Right atrium auricular region (tissue), 2 donors: ENCODE measurements at regions not wholly inside any gene's neighbourhood (a gene's known extent, or its start where the extent isn't known, plus 50 kb on each side); places are given as distances from the start of the nearest gene placed in this dataset.

Experiments used
- DNase-seq: peaks from one replicate; pipeline ENCODE4 v3.0.0-alpha.2; 2019; ENCODE audit warnings: low spot score
- H3K27ac ChIP-seq, 2 donors: fragments of 200-600 bp; sonication (generic); 1 replicate in 1 of 2; 2 replicates in 1 of 2; pipeline ENCODE4 v1.5.1; 2016 to 2019
- H3K27me3 ChIP-seq, 2 donors: fragments of 200-600 bp; sonication (generic); one replicate each; pipeline versions ENCODE4 v1.5.1 to v1.6.0; 2017 to 2019
- H3K36me3 ChIP-seq: fragments of 200-600 bp; sonication (generic); one replicate; pipeline ENCODE4 v1.5.1; 2016
- H3K4me1 ChIP-seq, 2 donors: fragments of 200-600 bp; sonication (generic); one replicate each; pipeline versions ENCODE4 v1.5.1 to v1.6.0; 2017 to 2019
- H3K4me3 ChIP-seq, 2 donors: fragments of 200-600 bp; sonication (generic); 1 replicate in 1 of 2; 2 replicates in 1 of 2; pipeline ENCODE4 v1.5.1; 2017 to 2019; ENCODE audit warnings: mild to moderate bottlenecking in 1 of 2, moderate library complexity in 1 of 2
- H3K9me3 ChIP-seq, 2 donors: fragments of 200-600 bp; sonication (generic); one replicate each; pipeline ENCODE4 v1.5.1; 2019
- TF ChIP-seq, protein P1 (sequence below), 2 donors: fragments of 200-600 bp; sonication (generic); IDR thresholded peaks; one replicate each; pipeline ENCODE4 v1.5.1; 2019; ENCODE audit warnings: antibody characterized with exemption in 2 of 2

DNA sequence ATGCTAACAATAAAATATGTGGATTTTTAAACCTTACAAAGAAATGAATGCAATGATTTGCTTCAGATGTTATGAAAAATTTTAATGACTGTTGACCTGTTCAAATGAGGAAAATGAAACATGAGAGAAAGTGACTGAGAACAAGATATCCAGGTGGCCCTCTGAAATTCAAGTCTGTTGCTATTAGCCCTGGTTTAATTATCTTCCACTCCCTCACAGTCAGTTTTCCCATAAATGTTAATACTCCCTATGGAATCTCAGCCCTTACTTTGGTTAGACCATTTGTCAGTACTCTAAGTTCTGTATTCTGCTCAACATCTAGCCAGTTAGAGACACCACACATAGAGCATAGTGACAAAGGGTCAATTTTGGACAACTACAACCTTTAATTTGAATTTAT is 327.8 kb downstream of the PDGFC start:
- H3K4me3 ChIP-seq, result no peak overlapping the region
- TF ChIP-seq, protein P1, sequence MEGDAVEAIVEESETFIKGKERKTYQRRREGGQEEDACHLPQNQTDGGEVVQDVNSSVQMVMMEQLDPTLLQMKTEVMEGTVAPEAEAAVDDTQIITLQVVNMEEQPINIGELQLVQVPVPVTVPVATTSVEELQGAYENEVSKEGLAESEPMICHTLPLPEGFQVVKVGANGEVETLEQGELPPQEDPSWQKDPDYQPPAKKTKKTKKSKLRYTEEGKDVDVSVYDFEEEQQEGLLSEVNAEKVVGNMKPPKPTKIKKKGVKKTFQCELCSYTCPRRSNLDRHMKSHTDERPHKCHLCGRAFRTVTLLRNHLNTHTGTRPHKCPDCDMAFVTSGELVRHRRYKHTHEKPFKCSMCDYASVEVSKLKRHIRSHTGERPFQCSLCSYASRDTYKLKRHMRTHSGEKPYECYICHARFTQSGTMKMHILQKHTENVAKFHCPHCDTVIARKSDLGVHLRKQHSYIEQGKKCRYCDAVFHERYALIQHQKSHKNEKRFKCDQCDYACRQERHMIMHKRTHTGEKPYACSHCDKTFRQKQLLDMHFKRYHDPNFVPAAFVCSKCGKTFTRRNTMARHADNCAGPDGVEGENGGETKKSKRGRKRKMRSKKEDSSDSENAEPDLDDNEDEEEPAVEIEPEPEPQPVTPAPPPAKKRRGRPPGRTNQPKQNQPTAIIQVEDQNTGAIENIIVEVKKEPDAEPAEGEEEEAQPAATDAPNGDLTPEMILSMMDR (IDR thresholded peaks at IDR 0.05), result no peak
- peaks cover 0 to 2% of the 10 kb centered on the region in 2 donors for H3K4me1 ChIP-seq

DNA sequence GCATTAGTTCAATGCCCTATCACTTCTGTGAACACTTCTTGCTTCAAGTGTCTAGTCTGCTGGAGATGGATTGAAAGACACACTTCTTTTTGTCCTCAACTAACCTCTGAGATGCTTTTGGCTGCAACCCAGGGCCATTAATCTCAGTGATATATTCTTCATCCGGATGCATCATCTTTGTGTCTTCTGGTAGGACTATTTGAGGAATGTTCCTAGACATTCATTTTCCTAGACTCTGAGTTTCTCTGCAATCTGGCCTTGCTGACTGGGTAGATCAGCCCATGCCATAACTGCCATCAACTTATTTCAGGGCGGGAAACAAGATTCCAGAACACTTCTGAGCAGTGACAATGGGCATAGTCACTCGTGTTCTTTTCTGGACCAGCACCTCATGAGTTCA is 329.4 kb downstream of the PDGFC start:
- H3K27ac ChIP-seq, result no peak overlapping the region
- H3K9me3 ChIP-seq, result no peaks in the 10 kb centered on the region
- no peak for DNase-seq
- peaks cover 0 to 4% of the 10 kb centered on the region in 2 donors for H3K4me1 ChIP-seq
- H3K4me3 ChIP-seq, result no peak overlapping the region
- no peaks in the 10 kb centered on the region for H3K36me3 ChIP-seq
- TF ChIP-seq, protein P1 (IDR thresholded peaks at IDR 0.05), result no peak
- no peaks in the 10 kb centered on the region for H3K27me3 ChIP-seq

More for the DNA sequence above, 327.8 kb downstream of the PDGFC start:
- H3K36me3 ChIP-seq, result no peaks in the 10 kb centered on the region
- H3K9me3 ChIP-seq, result no peaks in the 10 kb centered on the region
- no peaks in the 10 kb centered on the region for H3K27me3 ChIP-seq
- DNase-seq, result no peak
- H3K27ac ChIP-seq, result no peak overlapping the region

DNA sequence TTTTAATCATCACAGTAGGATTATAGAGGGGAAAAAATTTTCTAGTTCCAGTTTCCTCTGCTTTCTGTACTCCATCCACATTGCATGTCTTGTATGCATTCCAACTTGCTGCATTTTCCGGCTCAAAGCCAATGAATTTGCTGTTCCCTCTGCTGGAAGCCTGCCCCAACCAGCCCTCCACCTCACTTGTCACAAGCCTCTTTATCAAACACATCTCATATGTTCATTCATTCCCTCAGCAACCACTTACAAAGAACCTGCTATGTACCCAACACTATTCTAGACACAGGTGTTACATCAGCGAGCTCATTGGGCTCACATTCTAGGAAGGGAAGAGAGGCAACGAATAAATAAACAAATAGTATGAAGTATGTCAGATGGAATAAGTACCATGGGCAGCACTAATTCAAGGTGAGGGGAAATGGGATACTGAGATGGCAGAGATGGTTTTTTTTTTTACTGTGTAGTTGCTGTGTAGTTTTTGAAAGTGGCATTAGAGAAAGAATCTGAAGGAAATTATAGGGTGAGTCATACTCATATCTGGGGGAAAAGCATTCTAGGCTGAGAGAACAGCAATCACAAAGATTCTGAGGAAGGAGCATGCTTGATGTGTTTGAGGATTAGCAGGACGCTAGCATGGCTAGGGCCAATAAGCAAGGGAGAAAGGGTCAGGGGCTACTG is 332.5 kb downstream of the PDGFC start:
- H3K36me3 ChIP-seq, result no peaks in the 10 kb centered on the region
- no peak for DNase-seq
- no peaks in the 10 kb centered on the region for H3K27me3 ChIP-seq
- TF ChIP-seq, protein P1 (IDR thresholded peaks at IDR 0.05), result no peak
- H3K4me3 ChIP-seq, result no peak overlapping the region
- no peak overlapping the region for H3K27ac ChIP-seq
- H3K4me1 ChIP-seq, result peaks cover 0 to 4% of the 10 kb centered on the region in 2 donors
- H3K9me3 ChIP-seq, result no peaks in the 10 kb centered on the region

DNA sequence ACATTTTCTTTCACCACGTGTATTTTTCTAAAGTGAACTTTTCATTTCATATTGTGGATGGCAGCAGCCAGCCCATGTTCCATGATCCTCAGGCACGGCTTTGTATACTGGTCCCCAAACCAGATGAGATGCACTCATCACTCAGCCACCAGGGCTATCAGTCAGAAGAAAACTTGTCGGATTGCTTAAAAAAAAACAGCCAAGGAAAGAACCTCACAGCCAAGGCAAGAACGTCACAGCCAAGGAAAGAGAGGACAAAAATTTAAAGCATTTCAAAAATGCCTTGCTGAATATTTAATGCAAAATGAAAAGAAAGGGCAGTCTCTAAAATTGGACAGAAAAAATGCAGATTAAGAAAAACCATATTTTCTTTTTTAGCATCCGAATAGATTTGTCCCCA is 333.3 kb downstream of the PDGFC start:
- no peaks in the 10 kb centered on the region for H3K36me3 ChIP-seq
- H3K9me3 ChIP-seq, result no peaks in the 10 kb centered on the region
- peaks cover 0 to 4% of the 10 kb centered on the region in 2 donors for H3K4me1 ChIP-seq
- H3K27ac ChIP-seq, result no peak overlapping the region
- H3K27me3 ChIP-seq, result no peaks in the 10 kb centered on the region
- TF ChIP-seq, protein P1 (IDR thresholded peaks at IDR 0.05), result no peak
- no peak overlapping the region for H3K4me3 ChIP-seq
- DNase-seq, result no peak

DNA sequence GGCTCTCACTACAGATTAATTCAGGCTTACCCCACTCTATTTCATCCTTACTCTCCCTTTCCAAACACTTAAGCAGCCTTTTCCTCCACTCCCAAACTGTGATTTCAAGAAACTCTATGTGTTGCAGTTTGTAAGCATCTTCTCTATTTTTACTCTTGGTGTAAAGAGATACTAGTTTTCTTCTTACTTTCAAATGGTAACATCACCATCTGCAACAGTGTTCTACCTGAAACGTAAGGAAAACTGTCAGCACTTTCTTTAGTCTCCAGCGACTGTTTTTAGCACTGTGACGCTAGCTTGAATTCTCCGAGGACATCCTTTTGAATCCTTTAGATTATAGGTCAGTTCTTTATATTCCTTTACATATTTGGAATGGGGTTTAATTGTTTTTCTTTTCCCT is 335.2 kb downstream of the PDGFC start:
- Histone ChIP-seq H3K27ac (no peak overlapping the region), H3K36me3 (no peaks in the 10 kb centered on the region), H3K27me3 (no peaks in the 10 kb centered on the region), H3K9me3 (no peaks in the 10 kb centered on the region), H3K4me1 (peaks cover 0 to 4% of the 10 kb centered on the region in 2 donors), H3K4me3 (no peak overlapping the region)
- no peak for DNase-seq
- TF ChIP-seq, protein P1 (IDR thresholded peaks at IDR 0.05), result no peak

DNA sequence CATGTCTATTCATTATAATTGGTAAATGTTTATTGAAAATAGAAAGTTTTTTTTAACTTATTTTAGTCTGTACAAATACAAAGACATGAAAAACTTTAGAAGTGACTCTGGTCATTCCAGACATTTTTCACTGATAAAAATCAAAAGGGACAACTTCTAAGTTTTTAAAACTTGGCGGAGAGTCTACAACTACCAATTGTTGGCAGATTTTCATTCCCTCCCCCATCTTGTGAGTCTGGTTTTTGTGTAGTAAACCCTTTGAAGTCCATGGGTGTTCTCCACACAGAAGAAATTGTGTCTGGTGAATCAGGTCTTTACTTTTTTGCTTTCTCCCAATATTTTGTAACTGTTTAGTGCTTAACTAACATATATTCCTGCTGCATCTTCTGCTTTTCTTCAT is 336.5 kb downstream of the PDGFC start:
- DNase-seq, result no peak
- Histone ChIP-seq H3K27me3 (no peaks in the 10 kb centered on the region), H3K27ac (no peak overlapping the region), H3K36me3 (no peaks in the 10 kb centered on the region), H3K4me1 (peaks cover 0 to 4% of the 10 kb centered on the region in 2 donors), H3K9me3 (no peaks in the 10 kb centered on the region), H3K4me3 (no peak overlapping the region)
- TF ChIP-seq, protein P1 (IDR thresholded peaks at IDR 0.05), result no peak
